ENCODE measurements at regions not wholly inside any gene's neighbourhood (a gene's known extent, or its start where the extent isn't known, plus 50 kb on each side); places are given as distances from the start of the nearest gene placed in this dataset.

DNA sequence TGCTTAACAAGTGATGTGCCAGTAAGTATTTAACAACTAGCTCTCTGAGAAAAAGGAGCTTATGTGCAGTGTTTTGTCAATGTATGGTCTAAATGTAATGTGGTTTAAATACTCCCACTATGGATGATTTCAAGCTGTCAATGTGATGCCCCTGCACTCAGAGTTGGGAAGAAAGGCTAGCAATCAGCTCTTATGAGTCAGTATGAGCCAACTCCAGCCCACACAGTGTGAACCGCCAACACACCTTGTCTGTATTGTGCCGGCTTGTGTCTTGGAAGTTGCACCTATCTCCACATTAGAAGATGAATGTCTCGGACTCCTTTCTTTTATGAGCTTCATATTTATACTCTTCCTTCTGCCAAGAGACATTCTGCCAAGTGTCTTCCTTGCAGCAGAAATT lies 703.8 kb upstream of the RAB6C start:
- Histone ChIP-seq H3K27ac (no peak overlapping the region), H3K4me1 (no peaks in the 10 kb centered on the region), H3K9me3 (no peaks in the 10 kb centered on the region), H3K4me3 (no peak overlapping the region), H3K27me3 (no peaks in the 10 kb centered on the region), H3K36me3 (no peaks in the 10 kb centered on the region)
- no peak for DNase-seq
- TF ChIP-seq, protein P1, sequence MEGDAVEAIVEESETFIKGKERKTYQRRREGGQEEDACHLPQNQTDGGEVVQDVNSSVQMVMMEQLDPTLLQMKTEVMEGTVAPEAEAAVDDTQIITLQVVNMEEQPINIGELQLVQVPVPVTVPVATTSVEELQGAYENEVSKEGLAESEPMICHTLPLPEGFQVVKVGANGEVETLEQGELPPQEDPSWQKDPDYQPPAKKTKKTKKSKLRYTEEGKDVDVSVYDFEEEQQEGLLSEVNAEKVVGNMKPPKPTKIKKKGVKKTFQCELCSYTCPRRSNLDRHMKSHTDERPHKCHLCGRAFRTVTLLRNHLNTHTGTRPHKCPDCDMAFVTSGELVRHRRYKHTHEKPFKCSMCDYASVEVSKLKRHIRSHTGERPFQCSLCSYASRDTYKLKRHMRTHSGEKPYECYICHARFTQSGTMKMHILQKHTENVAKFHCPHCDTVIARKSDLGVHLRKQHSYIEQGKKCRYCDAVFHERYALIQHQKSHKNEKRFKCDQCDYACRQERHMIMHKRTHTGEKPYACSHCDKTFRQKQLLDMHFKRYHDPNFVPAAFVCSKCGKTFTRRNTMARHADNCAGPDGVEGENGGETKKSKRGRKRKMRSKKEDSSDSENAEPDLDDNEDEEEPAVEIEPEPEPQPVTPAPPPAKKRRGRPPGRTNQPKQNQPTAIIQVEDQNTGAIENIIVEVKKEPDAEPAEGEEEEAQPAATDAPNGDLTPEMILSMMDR (IDR thresholded peaks at IDR 0.05): no peak
- intact Hi-C loops (cut with DNase I): no loop called here
- ATAC-seq: no peak

DNA sequence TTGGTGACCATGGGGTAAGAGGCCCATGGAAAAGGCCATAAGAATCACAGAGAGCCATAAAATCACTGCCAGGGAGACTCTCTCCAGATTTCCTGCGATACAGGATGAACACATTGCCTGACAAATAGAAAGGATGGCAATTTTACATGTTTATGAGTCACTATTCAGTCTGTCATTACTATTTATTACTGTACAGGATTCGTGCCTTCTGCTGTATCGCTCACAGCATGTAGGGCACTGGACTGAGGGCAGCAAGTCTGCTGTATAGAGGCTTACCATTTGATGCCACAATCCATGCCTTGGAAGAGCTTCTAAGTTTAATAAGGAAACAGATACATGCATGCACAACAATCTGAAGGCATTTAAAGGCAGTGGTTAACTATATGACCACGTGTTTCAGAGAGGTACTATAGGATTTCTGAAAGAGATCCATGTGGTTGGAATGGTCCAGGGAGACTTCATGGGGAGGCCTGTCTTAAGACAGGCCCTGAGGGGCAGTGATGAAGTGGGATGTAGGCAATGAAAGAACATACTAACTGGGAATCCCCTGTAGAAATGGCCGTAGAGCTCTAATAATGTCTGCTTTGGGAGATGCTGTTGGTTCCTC lies 702.4 kb upstream of the RAB6C start:
- no peak overlapping the region for H3K4me3 ChIP-seq
- no peak overlapping the region for H3K27ac ChIP-seq
- no peak for DNase-seq
- no peaks in the 10 kb centered on the region for H3K9me3 ChIP-seq
- H3K4me1 ChIP-seq: no peaks in the 10 kb centered on the region
- H3K36me3 ChIP-seq: no peaks in the 10 kb centered on the region
- intact Hi-C loops (cut with DNase I): no loop called here
- no peaks in the 10 kb centered on the region for H3K27me3 ChIP-seq
- no peak for ATAC-seq
- TF ChIP-seq, protein P1 (IDR thresholded peaks at IDR 0.05): no peak

DNA sequence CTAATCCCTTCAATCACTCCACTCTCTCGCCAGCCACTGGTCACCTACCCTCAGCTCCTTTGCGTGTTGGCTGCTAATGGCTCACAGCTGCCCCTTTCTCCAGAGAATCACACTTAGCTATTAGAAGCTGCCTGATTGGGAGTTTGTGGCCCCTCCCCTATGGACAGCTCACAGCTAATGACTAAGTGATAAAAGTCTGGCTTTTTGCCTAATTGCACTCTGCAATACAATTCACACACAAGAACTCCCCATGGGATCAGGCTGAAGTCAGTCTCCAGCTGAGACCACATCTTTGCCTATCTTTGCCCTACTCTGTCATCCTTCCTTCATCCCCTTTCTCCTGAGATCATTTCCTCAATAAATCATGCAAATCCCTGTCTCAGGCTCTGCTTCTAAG lies 701.9 kb upstream of the RAB6C start:
- Histone ChIP-seq H3K4me3 (no peak overlapping the region), H3K9me3 (no peaks in the 10 kb centered on the region), H3K27me3 (no peaks in the 10 kb centered on the region), H3K36me3 (no peaks in the 10 kb centered on the region), H3K27ac (no peak overlapping the region), H3K4me1 (no peaks in the 10 kb centered on the region)
- intact Hi-C loops (cut with DNase I): no loop called here
- no peak for DNase-seq
- TF ChIP-seq, protein P1 (IDR thresholded peaks at IDR 0.05): no peak
- no peak for ATAC-seq

DNA sequence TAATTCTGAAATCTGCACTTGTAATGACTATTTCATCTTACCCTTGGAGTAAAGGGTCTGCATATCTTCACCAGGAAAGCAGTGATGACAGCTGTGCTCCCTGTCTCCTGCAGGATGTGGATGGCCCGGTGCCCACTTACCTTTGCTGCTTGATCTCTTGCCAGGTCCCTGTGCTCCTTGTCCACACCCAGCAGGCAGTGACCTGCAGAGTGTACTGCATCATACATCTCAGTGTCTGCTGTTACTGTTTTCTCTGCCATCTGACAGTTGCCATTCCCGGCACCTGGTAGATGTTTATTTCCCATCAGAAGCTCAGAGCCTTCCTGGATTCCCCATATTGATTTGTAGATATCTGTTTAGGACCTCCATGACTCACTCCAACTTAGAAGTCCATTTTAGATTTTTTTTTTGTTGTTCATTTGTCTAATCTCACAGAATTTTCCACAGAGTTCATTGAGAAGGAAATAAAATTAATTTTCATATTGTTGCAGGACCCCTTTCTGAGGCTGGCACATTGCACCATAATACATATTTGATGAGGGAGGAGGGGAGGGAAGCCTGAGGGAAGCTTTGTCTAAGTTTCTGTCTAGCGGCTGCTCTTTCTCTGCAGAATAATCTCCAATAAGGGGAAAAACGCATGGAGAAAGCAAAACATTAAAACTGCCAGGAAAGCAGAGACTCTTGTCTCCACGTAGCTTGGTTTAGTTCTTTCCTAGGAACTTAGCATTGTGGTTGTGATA lies 697.5 kb upstream of the RAB6C start:
- Histone ChIP-seq H3K27ac (no peak overlapping the region), H3K27me3 (no peaks in the 10 kb centered on the region), H3K4me1 (no peaks in the 10 kb centered on the region), H3K4me3 (no peak overlapping the region), H3K36me3 (no peaks in the 10 kb centered on the region), H3K9me3 (no peaks in the 10 kb centered on the region)
- TF ChIP-seq, protein P1 (IDR thresholded peaks at IDR 0.05): no peak
- ATAC-seq (no peak), DNase-seq (no peak)
- intact Hi-C loops (cut with DNase I): no loop called here

DNA sequence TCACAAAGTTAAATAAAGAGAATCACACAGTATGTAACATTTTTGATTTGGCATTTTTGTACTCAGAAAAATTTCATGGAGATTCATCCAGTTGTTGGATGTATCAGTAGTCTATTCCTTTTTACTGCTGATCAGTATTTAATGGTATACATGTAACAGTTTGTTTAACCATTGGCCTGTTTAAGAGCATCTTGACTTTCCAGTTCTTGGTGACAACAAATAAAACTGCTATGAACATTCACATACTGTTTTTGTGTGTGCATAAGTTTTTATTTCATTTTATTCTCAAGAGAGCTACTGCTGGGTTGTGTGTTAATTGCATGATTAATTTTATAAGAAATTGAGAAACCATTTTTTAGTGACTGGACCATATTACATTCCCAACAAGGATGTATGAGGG lies 694.5 kb upstream of the RAB6C start:
- ATAC-seq (no peak), DNase-seq (no peak)
- H3K27ac ChIP-seq: no peak overlapping the region
- H3K27me3 ChIP-seq: no peaks in the 10 kb centered on the region
- H3K36me3 ChIP-seq: no peaks in the 10 kb centered on the region
- TF ChIP-seq, protein P1 (IDR thresholded peaks at IDR 0.05): no peak
- no peaks in the 10 kb centered on the region for H3K9me3 ChIP-seq
- H3K4me3 ChIP-seq: no peak overlapping the region
- H3K4me1 ChIP-seq: no peaks in the 10 kb centered on the region
- intact Hi-C loops (cut with DNase I): no loop called here
